WERI-Rb-1 (cell line): ENCODE measurements at regions not wholly inside any gene's neighbourhood (a gene's known extent, or its start where the extent isn't known, plus 50 kb on each side); places are given as distances from the start of the nearest gene placed in this dataset.
"Not testable (repeated sequence)": the region's sequence is repeated elsewhere in the genome, so short reads cannot be mapped to it uniquely, and the experiment has no call there.

Experiments used
- DNase-seq: peaks from one replicate; pipeline ENCODE4 v3.0.0-alpha.2; 2020
- H3K27ac ChIP-seq: fragments of 250-450 bp; sonication (Bioruptor Pico); 2 replicates; pipeline ENCODE4 v1.5.1; 2020; ENCODE audit warnings: mild to moderate bottlenecking, moderate library complexity
- H3K27me3 ChIP-seq: fragments of 250-450 bp; sonication (Bioruptor Pico); 2 replicates; pipeline ENCODE4 v1.5.1; 2021; ENCODE audit warnings: mild to moderate bottlenecking, low read depth, moderate library complexity; ENCODE audit not compliant: insufficient read depth, severe bottlenecking
- H3K36me3 ChIP-seq: fragments of 250-450 bp; sonication (Bioruptor Pico); 2 replicates; pipeline ENCODE4 v1.5.1; 2020; ENCODE audit warnings: mild to moderate bottlenecking, moderate library complexity
- H3K4me3 ChIP-seq: 2 replicates; pipeline ENCODE4 v1.5.1; 2011; ENCODE audit warnings: low read depth, mild to moderate bottlenecking, control low read depth, low read length
- H3K9me3 ChIP-seq: fragments of 250-450 bp; sonication (Bioruptor Pico); 2 replicates; pipeline ENCODE4 v1.5.1; 2021; ENCODE audit warnings: mild to moderate bottlenecking, moderate library complexity; ENCODE audit not compliant: severe bottlenecking
- TF ChIP-seq, protein P1 (sequence below): IDR thresholded peaks from 2 replicates; pipeline ENCODE4 v1.5.1; 2011; ENCODE audit warnings: low read depth, mild to moderate bottlenecking, control low read depth, inconsistent platforms, low read length

DNA sequence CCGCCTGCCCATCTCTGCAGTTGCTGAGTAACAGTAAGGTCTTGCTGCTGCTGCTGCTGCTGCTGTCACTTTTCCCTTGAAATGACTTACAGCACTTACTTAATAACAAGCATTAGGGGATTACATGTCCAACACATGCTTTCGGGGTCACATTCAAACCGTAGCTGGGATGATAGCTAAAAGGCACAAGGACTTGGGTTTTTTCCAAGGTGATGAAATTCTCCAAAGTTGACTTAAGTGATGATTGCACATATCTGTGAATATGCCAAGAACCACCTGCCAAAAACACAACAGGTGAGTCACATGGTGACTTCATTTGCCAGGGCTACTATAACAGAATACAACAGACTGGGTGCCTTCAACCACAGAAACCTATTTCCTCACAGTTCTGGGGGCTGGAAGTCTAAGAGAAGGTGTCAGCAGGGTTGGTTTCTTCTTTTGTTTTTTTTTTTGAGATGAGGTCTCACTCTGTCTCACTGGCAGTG is 121.9 kb upstream of the TNRC6C start:
- Histone ChIP-seq H3K4me3 (no peak overlapping the region), H3K36me3 (no peaks in the 10 kb centered on the region), H3K27ac (no peak overlapping the region), H3K9me3 (no peaks in the 10 kb centered on the region), H3K27me3 (no peaks in the 10 kb centered on the region)
- TF ChIP-seq, protein P1, sequence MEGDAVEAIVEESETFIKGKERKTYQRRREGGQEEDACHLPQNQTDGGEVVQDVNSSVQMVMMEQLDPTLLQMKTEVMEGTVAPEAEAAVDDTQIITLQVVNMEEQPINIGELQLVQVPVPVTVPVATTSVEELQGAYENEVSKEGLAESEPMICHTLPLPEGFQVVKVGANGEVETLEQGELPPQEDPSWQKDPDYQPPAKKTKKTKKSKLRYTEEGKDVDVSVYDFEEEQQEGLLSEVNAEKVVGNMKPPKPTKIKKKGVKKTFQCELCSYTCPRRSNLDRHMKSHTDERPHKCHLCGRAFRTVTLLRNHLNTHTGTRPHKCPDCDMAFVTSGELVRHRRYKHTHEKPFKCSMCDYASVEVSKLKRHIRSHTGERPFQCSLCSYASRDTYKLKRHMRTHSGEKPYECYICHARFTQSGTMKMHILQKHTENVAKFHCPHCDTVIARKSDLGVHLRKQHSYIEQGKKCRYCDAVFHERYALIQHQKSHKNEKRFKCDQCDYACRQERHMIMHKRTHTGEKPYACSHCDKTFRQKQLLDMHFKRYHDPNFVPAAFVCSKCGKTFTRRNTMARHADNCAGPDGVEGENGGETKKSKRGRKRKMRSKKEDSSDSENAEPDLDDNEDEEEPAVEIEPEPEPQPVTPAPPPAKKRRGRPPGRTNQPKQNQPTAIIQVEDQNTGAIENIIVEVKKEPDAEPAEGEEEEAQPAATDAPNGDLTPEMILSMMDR, result no peak
- DNase-seq, result no peak

DNA sequence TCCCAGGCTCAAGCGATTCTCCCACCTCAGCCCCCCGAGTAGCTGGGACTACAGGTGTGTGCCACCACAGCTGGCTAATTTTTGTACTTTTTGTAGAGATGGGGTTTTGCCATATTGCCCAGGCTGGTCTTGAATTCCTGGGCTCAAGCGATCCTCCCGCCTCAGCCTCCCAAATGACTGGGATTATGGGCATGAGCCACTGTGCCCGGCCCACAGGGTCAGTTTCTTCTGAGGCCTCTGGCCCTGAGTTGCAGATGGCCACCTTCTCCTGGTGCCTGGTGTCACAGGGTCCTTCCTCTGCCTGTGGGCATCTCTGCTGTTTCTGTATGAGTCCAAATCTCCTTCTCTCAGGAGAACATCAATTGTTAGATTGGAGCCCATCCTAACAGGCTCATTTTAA is 121.4 kb upstream of the TNRC6C start:
- H3K27ac ChIP-seq, H3K36me3 ChIP-seq, H3K27me3 ChIP-seq, H3K4me3 ChIP-seq, DNase-seq, H3K9me3 ChIP-seq: not testable (repeated sequence)

DNA sequence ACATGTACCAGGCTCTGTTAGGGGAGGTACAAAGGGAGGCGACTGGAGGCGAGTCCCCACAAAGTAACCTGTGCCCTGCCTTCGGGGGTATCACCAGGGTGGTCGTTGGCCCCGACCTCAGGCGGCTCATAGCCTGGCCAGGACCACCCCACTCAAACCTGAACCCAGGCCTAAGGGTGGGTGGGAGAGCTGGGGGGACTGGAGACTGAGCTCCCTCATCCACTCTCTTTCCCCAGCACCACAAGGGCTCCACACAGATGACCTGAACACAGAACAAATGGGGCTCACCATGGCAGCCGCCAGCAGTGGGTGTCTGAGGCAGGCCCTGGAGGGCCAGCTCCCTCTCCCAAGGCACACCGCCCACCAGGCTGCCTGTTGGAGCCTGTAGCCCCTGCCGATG is 120.6 kb upstream of the TNRC6C start:
- no peak overlapping the region for H3K27ac ChIP-seq
- no peak overlapping the region for H3K4me3 ChIP-seq
- no peak for DNase-seq
- H3K27me3 ChIP-seq, result no peaks in the 10 kb centered on the region
- no peaks in the 10 kb centered on the region for H3K36me3 ChIP-seq
- TF ChIP-seq, protein P1, result no peak
- H3K9me3 ChIP-seq, result no peaks in the 10 kb centered on the region

GRCh38 chr17:77838748-77839697 is 119.5 kb upstream of the TNRC6C start:
- DNase-seq, result no peak
- no peaks in the 10 kb centered on the region for H3K27me3 ChIP-seq
- H3K36me3 ChIP-seq, result no peaks in the 10 kb centered on the region
- H3K4me3 ChIP-seq, result no peak overlapping the region
- TF ChIP-seq, protein P1, result no peak
- H3K27ac ChIP-seq, result no peak overlapping the region
- no peaks in the 10 kb centered on the region for H3K9me3 ChIP-seq

GRCh38 chr17:77839698-77840512 is 118.6 kb upstream of the TNRC6C start:
- Histone ChIP-seq H3K4me3 (no peak overlapping the region), H3K9me3 (no peaks in the 10 kb centered on the region), H3K27me3 (no peaks in the 10 kb centered on the region), H3K27ac (no peak overlapping the region), H3K36me3 (no peaks in the 10 kb centered on the region)
- no peak for DNase-seq
- TF ChIP-seq, protein P1, result no peak
